GM12878 (cell line): ENCODE measurements at regions not wholly inside any gene's neighbourhood (a gene's known extent, or its start where the extent isn't known, plus 50 kb on each side); places are given as distances from the start of the nearest gene placed in this dataset.

Source experiments
- NR2F1 ChIP-seq: fragments of 450-650 bp; conservative IDR thresholded peaks from 2 replicates; pipeline ENCODE4 v1.6.1; 2017; ENCODE audit warnings: mild to moderate bottlenecking
- TF ChIP-seq, protein P1 (sequence below), 3 experiments: IDR thresholded peaks in 2 of 3; conservative IDR thresholded peaks in 1 of 3; 2 replicates each; pipeline ENCODE4 v1.5.1; 2011; ENCODE audit warnings: low read depth in 3 of 3, low read length in 3 of 3, mild to moderate bottlenecking in 3 of 3, control low read depth in 2 of 3, moderate library complexity in 2 of 3, inconsistent platforms in 1 of 3, mixed read lengths in 1 of 3; ENCODE audit not compliant: control insufficient read depth in 2 of 3, insufficient read depth in 1 of 3; ENCODE audit errors: extremely low read depth in 1 of 3
- TF ChIP-seq, protein P2 (sequence below): fragments of 450-650 bp; IDR thresholded peaks from 2 replicates; pipeline ENCODE4 v1.6.1; 2017; ENCODE audit warnings: mild to moderate bottlenecking

DNA sequence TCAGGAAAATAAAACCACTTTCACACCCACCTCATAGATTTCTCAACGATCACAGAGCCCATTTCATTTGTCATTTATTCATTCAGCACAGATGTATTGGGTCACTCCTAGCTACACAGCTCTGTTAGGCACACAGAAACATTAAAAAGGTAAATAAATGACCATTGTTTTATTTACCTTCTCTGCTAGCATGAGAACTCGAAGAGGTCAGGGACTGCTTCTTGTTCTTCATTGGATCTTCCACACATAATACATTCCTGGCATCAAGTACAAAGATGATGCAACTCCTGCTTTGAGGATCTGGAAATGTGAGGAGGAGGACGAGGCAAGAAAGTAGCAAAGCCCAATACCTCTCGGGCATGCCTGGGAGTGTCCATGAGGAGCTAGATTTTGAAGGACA lies 168.1 kb downstream of the RBM26 start:
- TF ChIP-seq, protein P1, sequence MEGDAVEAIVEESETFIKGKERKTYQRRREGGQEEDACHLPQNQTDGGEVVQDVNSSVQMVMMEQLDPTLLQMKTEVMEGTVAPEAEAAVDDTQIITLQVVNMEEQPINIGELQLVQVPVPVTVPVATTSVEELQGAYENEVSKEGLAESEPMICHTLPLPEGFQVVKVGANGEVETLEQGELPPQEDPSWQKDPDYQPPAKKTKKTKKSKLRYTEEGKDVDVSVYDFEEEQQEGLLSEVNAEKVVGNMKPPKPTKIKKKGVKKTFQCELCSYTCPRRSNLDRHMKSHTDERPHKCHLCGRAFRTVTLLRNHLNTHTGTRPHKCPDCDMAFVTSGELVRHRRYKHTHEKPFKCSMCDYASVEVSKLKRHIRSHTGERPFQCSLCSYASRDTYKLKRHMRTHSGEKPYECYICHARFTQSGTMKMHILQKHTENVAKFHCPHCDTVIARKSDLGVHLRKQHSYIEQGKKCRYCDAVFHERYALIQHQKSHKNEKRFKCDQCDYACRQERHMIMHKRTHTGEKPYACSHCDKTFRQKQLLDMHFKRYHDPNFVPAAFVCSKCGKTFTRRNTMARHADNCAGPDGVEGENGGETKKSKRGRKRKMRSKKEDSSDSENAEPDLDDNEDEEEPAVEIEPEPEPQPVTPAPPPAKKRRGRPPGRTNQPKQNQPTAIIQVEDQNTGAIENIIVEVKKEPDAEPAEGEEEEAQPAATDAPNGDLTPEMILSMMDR (IDR thresholded peaks at IDR 0.05 in 2 of 3, conservative IDR thresholded peaks at IDR 0.05 in 1 of 3; ENCODE audit: control insufficient read depth in 2 of 3, extremely low read depth in 1 of 3, insufficient read depth in 1 of 3, low read depth in 3 of 3, low read length in 3 of 3) = no peak
- TF ChIP-seq, protein P2, sequence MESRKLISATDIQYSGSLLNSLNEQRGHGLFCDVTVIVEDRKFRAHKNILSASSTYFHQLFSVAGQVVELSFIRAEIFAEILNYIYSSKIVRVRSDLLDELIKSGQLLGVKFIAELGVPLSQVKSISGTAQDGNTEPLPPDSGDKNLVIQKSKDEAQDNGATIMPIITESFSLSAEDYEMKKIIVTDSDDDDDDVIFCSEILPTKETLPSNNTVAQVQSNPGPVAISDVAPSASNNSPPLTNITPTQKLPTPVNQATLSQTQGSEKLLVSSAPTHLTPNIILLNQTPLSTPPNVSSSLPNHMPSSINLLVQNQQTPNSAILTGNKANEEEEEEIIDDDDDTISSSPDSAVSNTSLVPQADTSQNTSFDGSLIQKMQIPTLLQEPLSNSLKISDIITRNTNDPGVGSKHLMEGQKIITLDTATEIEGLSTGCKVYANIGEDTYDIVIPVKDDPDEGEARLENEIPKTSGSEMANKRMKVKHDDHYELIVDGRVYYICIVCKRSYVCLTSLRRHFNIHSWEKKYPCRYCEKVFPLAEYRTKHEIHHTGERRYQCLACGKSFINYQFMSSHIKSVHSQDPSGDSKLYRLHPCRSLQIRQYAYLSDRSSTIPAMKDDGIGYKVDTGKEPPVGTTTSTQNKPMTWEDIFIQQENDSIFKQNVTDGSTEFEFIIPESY = no peak
- no peak for TF ChIP-seq NR2F1
